PC-3 (cell line): ENCODE measurements at regions not wholly inside any gene's neighbourhood (a gene's known extent, or its start where the extent isn't known, plus 50 kb on each side); places are given as distances from the start of the nearest gene placed in this dataset.

Experiments used
- ATAC-seq: fragments of 200-7000 bp; cut with Tn5 transposase; 2 replicates; pipeline ENCODE4 v1.9.1; 2020; ENCODE audit warnings: mild to moderate bottlenecking, moderate library complexity
- BruUV-seq: library from RNA; stranded (reverse); fragments of 400-500 nt; replicated peaks from 2 replicates; lab custom pipeline; 2021; lab: Mats Ljungman, UMichigan
- CTCF ChIA-PET: fragments of 300-600 bp; sonication (Branson Sonifier 250); formaldehyde crosslinking; loops from one replicate; lab custom pipeline; 2022; ENCODE audit warnings: antibody characterized with exemption; lab: Charles Lee
- POLR2A ChIA-PET: fragments of 300-600 bp; sonication (Branson Sonifier 250); formaldehyde crosslinking; loops from one replicate; lab custom pipeline; 2022; ENCODE audit warnings: antibody characterized with exemption; ENCODE audit not compliant: unreplicated experiment; lab: Charles Lee
- DNase-seq: peaks from one replicate; pipeline ENCODE4 v3.0.0-alpha.2; 2015
- H2AFZ ChIP-seq: fragments of 300-600 bp; sonication (generic); 2 replicates; pipeline ENCODE4 v1.6.0; 2016; ENCODE audit warnings: antibody characterized with exemption, low read length
- H3F3A ChIP-seq: fragments of 300-600 bp; sonication (generic); one replicate; pipeline ENCODE4 v1.6.0; 2017; ENCODE audit warnings: antibody characterized with exemption, low read length, control low read depth, mild to moderate bottlenecking; ENCODE audit not compliant: unreplicated experiment
- H3K27ac ChIP-seq: fragments of 300-600 bp; sonication (generic); 2 replicates; pipeline ENCODE4 v1.5.1; 2016; ENCODE audit warnings: mild to moderate bottlenecking, low read length
- H3K27me3 ChIP-seq: fragments of 300-600 bp; sonication (generic); 2 replicates; pipeline ENCODE4 v1.6.1; 2016; ENCODE audit warnings: low read length, mixed read lengths
- H3K36me3 ChIP-seq: fragments of 300-600 bp; sonication (generic); 2 replicates; pipeline ENCODE4 v1.6.1; 2016; ENCODE audit warnings: low read depth, mixed run types, low read length, mixed read lengths
- H3K4me1 ChIP-seq: fragments of 300-600 bp; sonication (generic); 2 replicates; pipeline ENCODE4 v1.5.1; 2016; ENCODE audit warnings: low read length; ENCODE audit not compliant: insufficient read depth
- H3K4me2 ChIP-seq: fragments of 300-600 bp; sonication (generic); 2 replicates; pipeline ENCODE4 v1.6.0; 2016; ENCODE audit warnings: low read length
- H3K4me3 ChIP-seq: fragments of 300-600 bp; sonication (generic); 2 replicates; pipeline ENCODE4 v1.5.1; 2016; ENCODE audit warnings: mild to moderate bottlenecking, low read length, mixed read lengths
- H3K79me2 ChIP-seq: fragments of 300-600 bp; sonication (generic); 2 replicates; pipeline ENCODE4 v1.6.1; 2017; ENCODE audit warnings: low read length, mixed read lengths
- H3K9ac ChIP-seq: fragments of 300-600 bp; sonication (generic); 2 replicates; pipeline ENCODE4 v1.6.0; 2016; ENCODE audit warnings: mild to moderate bottlenecking, low read length
- H3K9me2 ChIP-seq: fragments of 300-600 bp; sonication (generic); replicated peaks from 2 replicates; pipeline ENCODE4 v1.6.1; 2016; ENCODE audit warnings: mixed run types, low read length, mixed read lengths
- H3K9me3 ChIP-seq: fragments of 300-600 bp; sonication (generic); 2 replicates; pipeline ENCODE4 v1.6.1; 2016; ENCODE audit warnings: low read length, mixed read lengths
- H4K20me1 ChIP-seq: fragments of 300-600 bp; sonication (generic); 2 replicates; pipeline ENCODE4 v1.6.1; 2016; ENCODE audit warnings: low read length, mixed read lengths
- EZH2 ChIP-seq: fragments of 300-600 bp; sonication (generic); IDR thresholded peaks from one replicate; pipeline ENCODE4 v1.6.1; 2017; ENCODE audit warnings: antibody characterized with exemption, mild to moderate bottlenecking, low read length; ENCODE audit not compliant: unreplicated experiment
- EZH2phosphoT487 ChIP-seq: fragments of 300-600 bp; sonication (generic); IDR thresholded peaks from 2 replicates; pipeline ENCODE4 v1.6.1; 2018; ENCODE audit warnings: mild to moderate bottlenecking, antibody characterized with exemption, low read length, borderline replicate concordance
- intact Hi-C: fragments of 100-400 bp; cut with micrococcal nuclease; formaldehyde crosslinking; loops from 2 replicates; pipeline ENCODE4 v1.9.0; 2023
- TF ChIP-seq, protein P1 (sequence below): fragments of 300-600 bp; sonication (generic); conservative IDR thresholded peaks from 2 replicates; pipeline ENCODE4 v1.5.1; 2017; ENCODE audit warnings: antibody characterized with exemption, low read depth, mild to moderate bottlenecking, low read length

DNA sequence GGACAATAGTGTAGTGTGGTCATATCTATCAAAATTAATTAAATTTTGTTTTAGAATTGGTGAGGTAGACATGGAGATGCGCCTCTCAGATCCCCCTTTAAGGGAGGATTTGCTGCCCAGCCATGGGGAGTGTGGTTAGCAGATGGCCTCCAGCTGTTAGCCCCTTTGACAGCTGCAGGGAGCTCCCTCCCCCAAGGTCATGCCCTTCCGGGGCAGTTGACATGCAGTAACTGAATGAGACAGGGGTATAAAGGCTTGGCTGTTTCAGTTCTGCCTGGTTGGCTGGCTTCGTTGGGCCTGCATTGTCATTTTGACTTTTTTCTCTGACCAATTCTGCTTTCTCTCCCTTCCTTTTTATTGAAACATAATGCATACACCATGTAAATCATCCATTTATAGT, 291.5 kb upstream of the SRRM4 start:
- intact Hi-C loops: no loop called here
- DNase-seq: no peak
- TF ChIP-seq, protein P1, sequence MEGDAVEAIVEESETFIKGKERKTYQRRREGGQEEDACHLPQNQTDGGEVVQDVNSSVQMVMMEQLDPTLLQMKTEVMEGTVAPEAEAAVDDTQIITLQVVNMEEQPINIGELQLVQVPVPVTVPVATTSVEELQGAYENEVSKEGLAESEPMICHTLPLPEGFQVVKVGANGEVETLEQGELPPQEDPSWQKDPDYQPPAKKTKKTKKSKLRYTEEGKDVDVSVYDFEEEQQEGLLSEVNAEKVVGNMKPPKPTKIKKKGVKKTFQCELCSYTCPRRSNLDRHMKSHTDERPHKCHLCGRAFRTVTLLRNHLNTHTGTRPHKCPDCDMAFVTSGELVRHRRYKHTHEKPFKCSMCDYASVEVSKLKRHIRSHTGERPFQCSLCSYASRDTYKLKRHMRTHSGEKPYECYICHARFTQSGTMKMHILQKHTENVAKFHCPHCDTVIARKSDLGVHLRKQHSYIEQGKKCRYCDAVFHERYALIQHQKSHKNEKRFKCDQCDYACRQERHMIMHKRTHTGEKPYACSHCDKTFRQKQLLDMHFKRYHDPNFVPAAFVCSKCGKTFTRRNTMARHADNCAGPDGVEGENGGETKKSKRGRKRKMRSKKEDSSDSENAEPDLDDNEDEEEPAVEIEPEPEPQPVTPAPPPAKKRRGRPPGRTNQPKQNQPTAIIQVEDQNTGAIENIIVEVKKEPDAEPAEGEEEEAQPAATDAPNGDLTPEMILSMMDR: no peak
- TF ChIP-seq EZH2phosphoT487 (no peak), EZH2 (no peak)

DNA sequence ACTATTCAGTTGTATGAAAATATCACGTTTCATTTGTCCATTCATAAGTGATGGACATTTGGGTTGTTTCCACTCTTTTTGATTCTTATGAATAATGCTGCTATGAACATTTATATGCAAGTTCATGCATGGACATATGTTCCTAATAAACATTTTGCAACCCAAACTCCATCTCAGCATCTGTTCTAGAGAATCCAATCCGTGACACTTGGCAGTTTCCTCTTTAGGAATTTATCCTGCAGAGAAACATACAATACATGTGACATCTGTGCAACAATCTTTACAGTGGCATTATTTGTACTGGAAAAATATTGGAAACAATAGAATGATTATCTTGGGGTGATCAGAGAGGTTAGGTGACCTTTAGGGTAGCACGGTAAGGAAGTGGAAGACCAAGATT, 290.8 kb upstream of the SRRM4 start:
- POLR2A ChIA-PET: no interaction called here
- Histone ChIP-seq H3K9me3 (no peaks in the 10 kb centered on the region), H3K4me2 (no peak overlapping the region), H3K9me2 (no peaks in the 10 kb centered on the region), H3K27me3 (no peaks in the 10 kb centered on the region), H3K9ac (no peak overlapping the region), H2AFZ (no peak overlapping the region), H3K4me3 (no peak overlapping the region), H3K79me2 (no peaks in the 10 kb centered on the region), H3F3A (no peaks in the 10 kb centered on the region), H3K27ac (no peak overlapping the region), H3K4me1 (no peaks in the 10 kb centered on the region), H3K36me3 (no peaks in the 10 kb centered on the region), H4K20me1 (no peaks in the 10 kb centered on the region)
- CTCF ChIA-PET: no interaction called here
- DNase-seq: no peak
- TF ChIP-seq EZH2: no peak
- TF ChIP-seq, protein P1: no peak
- TF ChIP-seq EZH2phosphoT487: no peak
- ATAC-seq: no peak
- no TSS peak for BruUV-seq
- intact Hi-C loops: no loop called here

More for the DNA sequence above, 291.5 kb upstream of the SRRM4 start:
- no peaks in the 10 kb centered on the region for H3K4me1 ChIP-seq
- POLR2A ChIA-PET: no interaction called here
- no peaks in the 10 kb centered on the region for H3F3A ChIP-seq
- no peak overlapping the region for H3K4me3 ChIP-seq
- no peaks in the 10 kb centered on the region for H3K27me3 ChIP-seq
- H4K20me1 ChIP-seq: no peaks in the 10 kb centered on the region
- no peak overlapping the region for H2AFZ ChIP-seq
- no peaks in the 10 kb centered on the region for H3K9me2 ChIP-seq
- no peaks in the 10 kb centered on the region for H3K9me3 ChIP-seq
- CTCF ChIA-PET: no interaction called here
- ATAC-seq: no peak
- H3K36me3 ChIP-seq: no peaks in the 10 kb centered on the region
- H3K79me2 ChIP-seq: no peaks in the 10 kb centered on the region
- H3K27ac ChIP-seq: no peak overlapping the region
- BruUV-seq: no TSS peak
- no peak overlapping the region for H3K9ac ChIP-seq
- H3K4me2 ChIP-seq: no peak overlapping the region

DNA sequence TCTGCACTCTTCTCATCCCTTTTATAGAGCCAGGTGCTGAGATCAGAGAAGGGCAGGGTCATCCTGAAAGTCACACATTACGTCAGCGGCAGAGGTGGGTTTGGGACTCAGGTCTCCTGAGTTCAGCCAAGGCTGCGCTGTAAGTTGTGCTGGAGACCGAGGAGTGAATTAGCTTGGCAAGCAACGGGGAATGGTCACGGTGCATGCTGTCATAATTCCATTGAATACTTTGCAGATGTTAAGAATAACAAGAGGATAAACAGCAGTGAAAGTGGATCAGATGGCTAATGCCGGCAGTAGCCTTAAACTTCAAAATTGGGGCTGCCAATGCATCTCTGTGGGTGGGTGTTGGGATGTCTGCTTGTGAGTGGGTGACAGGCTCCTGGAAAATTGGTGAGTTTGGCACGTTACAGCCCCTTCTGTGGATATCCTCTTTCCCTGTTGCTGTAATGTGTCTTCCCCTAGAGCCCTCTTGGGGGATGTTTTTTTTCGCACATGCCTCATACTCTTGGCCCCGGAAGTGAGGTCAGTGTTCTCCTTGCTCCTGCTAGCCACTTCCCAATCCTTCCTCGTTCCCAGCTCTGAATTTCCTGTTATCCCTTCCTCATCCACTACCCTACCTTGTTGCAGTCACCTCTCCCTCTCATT, 287.1 kb upstream of the SRRM4 start:
- Histone ChIP-seq H3K79me2 (no peaks in the 10 kb centered on the region), H3K36me3 (no peaks in the 10 kb centered on the region), H3F3A (no peaks in the 10 kb centered on the region), H3K27me3 (no peaks in the 10 kb centered on the region), H3K9me3 (no peaks in the 10 kb centered on the region), H3K4me1 (no peaks in the 10 kb centered on the region), H3K9me2 (no peaks in the 10 kb centered on the region), H3K27ac (no peak overlapping the region), H3K9ac (no peak overlapping the region), H3K4me3 (no peak overlapping the region), H4K20me1 (no peaks in the 10 kb centered on the region), H2AFZ (no peak overlapping the region), H3K4me2 (no peak overlapping the region)
- no TSS peak for BruUV-seq
- intact Hi-C loops: no loop called here
- ATAC-seq (no peak), DNase-seq (no peak)
- ChIA-PET CTCF (no interaction called here), POLR2A (no interaction called here)
- TF ChIP-seq, protein P1: no peak
- no peak for TF ChIP-seq EZH2phosphoT487
- TF ChIP-seq EZH2: no peak
